Type B pancreatic cell (in vitro differentiated cells): ENCODE measurements at regions not wholly inside any gene's neighbourhood (a gene's known extent, or its start where the extent isn't known, plus 50 kb on each side); places are given as distances from the start of the nearest gene placed in this dataset.
A peak's percentile ranks its signal among the peaks of the same experiment; 100 is the strongest.

Experiments
- DNase-seq: peaks from one replicate; pipeline ENCODE4 v3.0.0; 2021; ENCODE audit warnings: mixed read lengths; ENCODE audit not compliant: unreplicated experiment; ENCODE audit errors: extremely low spot score
- H3K27ac Mint-ChIP-seq: 2 replicates; pipeline ENCODE4 v1.8.0; 2021; ENCODE audit warnings: mild to moderate bottlenecking, mixed read lengths
- H3K27me3 Mint-ChIP-seq: 2 replicates; pipeline ENCODE4 v1.8.0; 2021; ENCODE audit warnings: mixed read lengths
- H3K36me3 Mint-ChIP-seq: 2 replicates; pipeline ENCODE4 v1.8.0; 2021; ENCODE audit warnings: mixed read lengths
- H3K4me1 Mint-ChIP-seq: one replicate; pipeline ENCODE4 v1.8.0; 2021; ENCODE audit warnings: mixed read lengths; ENCODE audit not compliant: unreplicated experiment
- H3K4me3 Mint-ChIP-seq: 2 replicates; pipeline ENCODE4 v1.8.0; 2021; ENCODE audit warnings: mild to moderate bottlenecking, mixed read lengths
- H3K9me3 Mint-ChIP-seq: 2 replicates; pipeline ENCODE4 v1.8.0; 2021; ENCODE audit warnings: mixed read lengths
- CTCF ChIP-seq: fragments of 200-600 bp; sonication (generic); conservative IDR thresholded peaks from 2 replicates; pipeline ENCODE4 v1.5.0; 2021; ENCODE audit warnings: antibody characterized with exemption, mild to moderate bottlenecking

DNA sequence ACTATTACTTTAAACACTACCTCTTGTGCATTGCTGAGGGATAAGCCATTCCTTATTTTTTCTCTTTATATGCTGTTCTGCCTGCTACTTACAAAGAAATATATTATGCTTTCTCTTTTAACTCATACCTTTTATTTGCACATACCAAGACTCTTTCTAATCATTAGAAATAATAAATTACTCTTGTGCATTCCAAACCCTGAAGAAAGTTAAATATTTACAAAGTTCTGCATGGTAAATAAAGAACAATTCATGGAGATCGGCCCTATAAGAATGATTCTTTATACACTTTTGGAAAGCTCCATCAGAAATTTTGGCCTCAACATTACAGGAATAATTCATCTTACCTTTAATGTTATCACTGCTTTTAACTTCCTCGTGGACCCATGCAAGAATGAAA, 86.7 kb upstream of the PALMD start:
- Mint-ChIP-seq H3K27me3 (no peaks in the 10 kb centered on the region), H3K27ac (no peak overlapping the region), H3K9me3 (no peaks in the 10 kb centered on the region), H3K4me1 (peaks cover 14% of the 10 kb centered on the region), H3K36me3 (no peaks in the 10 kb centered on the region), H3K4me3 (no peak overlapping the region)
- TF ChIP-seq CTCF, result no peak
- DNase-seq, result no peak

GRCh38 chr1:99560207-99561040, 85.5 kb upstream of the PALMD start:
- peaks cover 14% of the 10 kb centered on the region for H3K4me1 Mint-ChIP-seq
- H3K4me3 Mint-ChIP-seq, result no peak overlapping the region
- no peaks in the 10 kb centered on the region for H3K27me3 Mint-ChIP-seq
- DNase-seq, result no peak
- H3K27ac Mint-ChIP-seq, result peak overlapping the region; percentile 39
- no peaks in the 10 kb centered on the region for H3K36me3 Mint-ChIP-seq
- no peak for TF ChIP-seq CTCF
- no peaks in the 10 kb centered on the region for H3K9me3 Mint-ChIP-seq

DNA sequence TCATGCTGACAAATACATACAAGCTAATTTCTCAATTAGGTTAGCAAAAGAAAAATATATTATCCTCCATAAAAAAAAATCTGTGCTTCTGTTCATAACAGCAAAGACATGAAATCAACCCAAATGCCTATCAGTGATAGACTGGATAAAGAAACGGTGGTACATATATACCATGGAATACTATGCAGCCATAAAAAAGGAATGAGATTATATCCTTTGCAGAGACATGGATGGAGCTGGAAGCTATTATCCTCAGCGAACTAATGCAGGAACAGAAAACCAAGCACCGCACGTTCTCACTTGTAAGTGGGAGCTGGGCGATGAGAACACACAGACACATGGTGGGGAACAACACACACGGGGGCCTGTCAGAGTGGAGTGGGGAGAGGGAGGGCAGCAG, 84.0 kb upstream of the PALMD start:
- TF ChIP-seq CTCF, result no peak
- no peaks in the 10 kb centered on the region for H3K9me3 Mint-ChIP-seq
- no peak for DNase-seq
- H3K27me3 Mint-ChIP-seq, result no peaks in the 10 kb centered on the region
- no peak overlapping the region for H3K4me3 Mint-ChIP-seq
- peaks cover 14% of the 10 kb centered on the region for H3K4me1 Mint-ChIP-seq
- H3K36me3 Mint-ChIP-seq, result no peaks in the 10 kb centered on the region
- H3K27ac Mint-ChIP-seq, result no peak overlapping the region

GRCh38 chr1:99565606-99566289, 80.2 kb upstream of the PALMD start:
- H3K9me3 Mint-ChIP-seq, result no peaks in the 10 kb centered on the region
- no peak overlapping the region for H3K27ac Mint-ChIP-seq
- H3K4me1 Mint-ChIP-seq, result peaks cover under 1% of the 10 kb centered on the region
- H3K36me3 Mint-ChIP-seq, result no peaks in the 10 kb centered on the region
- no peaks in the 10 kb centered on the region for H3K27me3 Mint-ChIP-seq
- TF ChIP-seq CTCF, result no peak
- H3K4me3 Mint-ChIP-seq, result no peak overlapping the region
- DNase-seq, result no peak

DNA sequence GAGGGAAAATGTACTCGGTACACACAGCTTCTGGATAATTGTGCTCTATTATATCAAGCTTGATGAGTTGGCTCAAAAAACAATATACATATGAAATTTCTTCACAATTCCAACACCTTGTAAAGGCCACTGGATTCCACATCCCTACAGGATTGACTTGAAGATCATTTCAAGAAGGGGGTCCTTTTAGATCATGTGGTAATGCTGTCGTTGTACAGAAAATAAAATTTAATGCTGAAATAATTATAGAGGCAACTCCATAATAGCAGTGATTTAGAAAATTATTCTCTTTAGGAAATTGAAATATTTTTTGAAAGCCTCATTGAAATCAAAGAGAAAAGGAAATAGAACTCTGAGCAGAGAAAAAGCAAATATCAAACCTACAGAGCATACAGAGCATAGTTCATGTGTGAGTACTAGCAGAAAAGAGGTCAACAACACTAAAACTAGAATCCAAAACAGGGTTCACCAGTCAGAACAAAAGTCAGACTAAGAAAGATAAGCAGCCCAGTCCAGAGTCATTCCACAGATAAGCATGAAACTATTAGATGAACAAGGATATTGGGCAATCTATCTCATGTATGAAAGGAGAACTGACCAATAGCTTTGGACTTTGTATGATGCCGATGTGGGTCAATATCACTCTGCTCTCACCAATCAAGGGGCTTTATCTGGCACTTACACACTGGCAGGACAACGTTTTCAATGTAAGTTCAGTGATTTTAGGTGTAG, 79.5 kb upstream of the PALMD start:
- H3K27ac Mint-ChIP-seq, result no peak overlapping the region
- H3K36me3 Mint-ChIP-seq, result no peaks in the 10 kb centered on the region

More for the DNA sequence above, 79.5 kb upstream of the PALMD start:
- Mint-ChIP-seq H3K4me3 (no peak overlapping the region), H3K27me3 (no peaks in the 10 kb centered on the region), H3K9me3 (no peaks in the 10 kb centered on the region), H3K4me1 (no peaks in the 10 kb centered on the region)
- TF ChIP-seq CTCF, result no peak
- no peak for DNase-seq
